Glutamatergic neuron (in vitro differentiated cells): ENCODE measurements at regions not wholly inside any gene's neighbourhood (a gene's known extent, or its start where the extent isn't known, plus 50 kb on each side); places are given as distances from the start of the nearest gene placed in this dataset.

ENCODE experiments used
- DNase-seq: peaks from one replicate; pipeline ENCODE4 v3.0.0; 2022
- H3K27ac Mint-ChIP-seq: one replicate; pipeline ENCODE4 v1.8.0; 2020; ENCODE audit warnings: mild to moderate bottlenecking, mixed read lengths, inconsistent platforms; ENCODE audit not compliant: unreplicated experiment
- H3K27me3 Mint-ChIP-seq: one replicate; pipeline ENCODE4 v1.8.0; 2020; ENCODE audit warnings: mild to moderate bottlenecking, moderate library complexity, mixed read lengths, inconsistent platforms; ENCODE audit not compliant: unreplicated experiment
- H3K36me3 Mint-ChIP-seq: one replicate; pipeline ENCODE4 v1.8.0; 2020; ENCODE audit warnings: mild to moderate bottlenecking, mixed read lengths, inconsistent platforms; ENCODE audit not compliant: unreplicated experiment
- H3K4me1 Mint-ChIP-seq: one replicate; pipeline ENCODE4 v1.8.0; 2020; ENCODE audit warnings: mild to moderate bottlenecking, low read depth, mixed read lengths, inconsistent platforms; ENCODE audit not compliant: unreplicated experiment
- H3K4me3 Mint-ChIP-seq: one replicate; pipeline ENCODE4 v1.8.0; 2020; ENCODE audit warnings: mild to moderate bottlenecking, mixed read lengths, inconsistent platforms; ENCODE audit not compliant: unreplicated experiment
- H3K9me3 Mint-ChIP-seq: one replicate; pipeline ENCODE4 v1.8.0; 2020; ENCODE audit warnings: mild to moderate bottlenecking, moderate library complexity, mixed read lengths, inconsistent platforms; ENCODE audit not compliant: unreplicated experiment
- TF ChIP-seq, protein P1 (sequence below): fragments of 200-600 bp; sonication (generic); IDR thresholded peaks from one replicate; pipeline ENCODE4 v1.5.0; 2021; ENCODE audit not compliant: partially characterized antibody, unreplicated experiment

DNA sequence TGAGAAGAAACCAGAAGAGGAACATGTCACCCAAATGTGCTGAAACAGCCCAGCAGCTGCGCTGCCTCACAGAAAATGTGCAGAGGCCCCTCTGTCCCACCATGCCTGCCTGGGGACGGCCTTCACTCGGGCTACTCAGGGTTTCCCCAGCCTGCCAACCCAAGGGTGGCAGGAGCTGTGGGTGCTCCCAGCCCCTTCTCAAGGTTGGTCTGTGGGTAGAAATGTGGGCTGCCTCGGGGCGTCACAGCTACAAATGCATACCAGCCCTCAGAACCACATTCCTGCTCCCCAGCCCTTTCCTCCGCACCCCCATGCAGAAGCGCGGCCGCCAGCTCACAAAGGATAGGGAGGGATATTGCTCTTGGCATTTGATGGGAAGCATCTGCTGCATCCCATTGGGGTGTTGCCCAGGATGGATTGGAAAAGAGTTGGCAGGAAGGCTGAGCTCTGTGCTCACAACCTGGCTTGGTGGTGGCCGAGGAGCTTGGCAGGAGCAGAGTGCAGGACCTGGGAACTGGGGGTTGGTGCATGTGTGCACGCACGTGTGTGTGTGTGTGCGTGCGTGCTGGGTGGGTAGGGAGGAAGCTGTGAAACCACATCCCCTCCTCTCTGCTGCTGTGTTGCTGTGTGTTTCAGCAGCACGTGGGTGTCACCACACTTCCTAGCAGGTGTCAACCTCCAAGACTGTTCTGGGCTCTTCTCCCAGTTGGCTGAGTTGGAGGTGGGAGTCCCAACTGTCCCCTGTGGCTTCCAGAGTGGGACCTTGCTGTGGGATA lies 304.4 kb downstream of the SEC14L1 start:
- Mint-ChIP-seq H3K9me3 (peaks cover 6% of the 10 kb centered on the region), H3K4me1 (peaks cover 43% of the 10 kb centered on the region), H3K27me3 (peaks cover 9% of the 10 kb centered on the region), H3K27ac (peak overlapping the region; percentile 84), H3K36me3 (no peaks in the 10 kb centered on the region), H3K4me3 (peak overlapping the region; percentile 81)
- no peak for DNase-seq
- TF ChIP-seq, protein P1, sequence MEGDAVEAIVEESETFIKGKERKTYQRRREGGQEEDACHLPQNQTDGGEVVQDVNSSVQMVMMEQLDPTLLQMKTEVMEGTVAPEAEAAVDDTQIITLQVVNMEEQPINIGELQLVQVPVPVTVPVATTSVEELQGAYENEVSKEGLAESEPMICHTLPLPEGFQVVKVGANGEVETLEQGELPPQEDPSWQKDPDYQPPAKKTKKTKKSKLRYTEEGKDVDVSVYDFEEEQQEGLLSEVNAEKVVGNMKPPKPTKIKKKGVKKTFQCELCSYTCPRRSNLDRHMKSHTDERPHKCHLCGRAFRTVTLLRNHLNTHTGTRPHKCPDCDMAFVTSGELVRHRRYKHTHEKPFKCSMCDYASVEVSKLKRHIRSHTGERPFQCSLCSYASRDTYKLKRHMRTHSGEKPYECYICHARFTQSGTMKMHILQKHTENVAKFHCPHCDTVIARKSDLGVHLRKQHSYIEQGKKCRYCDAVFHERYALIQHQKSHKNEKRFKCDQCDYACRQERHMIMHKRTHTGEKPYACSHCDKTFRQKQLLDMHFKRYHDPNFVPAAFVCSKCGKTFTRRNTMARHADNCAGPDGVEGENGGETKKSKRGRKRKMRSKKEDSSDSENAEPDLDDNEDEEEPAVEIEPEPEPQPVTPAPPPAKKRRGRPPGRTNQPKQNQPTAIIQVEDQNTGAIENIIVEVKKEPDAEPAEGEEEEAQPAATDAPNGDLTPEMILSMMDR = no peak

DNA sequence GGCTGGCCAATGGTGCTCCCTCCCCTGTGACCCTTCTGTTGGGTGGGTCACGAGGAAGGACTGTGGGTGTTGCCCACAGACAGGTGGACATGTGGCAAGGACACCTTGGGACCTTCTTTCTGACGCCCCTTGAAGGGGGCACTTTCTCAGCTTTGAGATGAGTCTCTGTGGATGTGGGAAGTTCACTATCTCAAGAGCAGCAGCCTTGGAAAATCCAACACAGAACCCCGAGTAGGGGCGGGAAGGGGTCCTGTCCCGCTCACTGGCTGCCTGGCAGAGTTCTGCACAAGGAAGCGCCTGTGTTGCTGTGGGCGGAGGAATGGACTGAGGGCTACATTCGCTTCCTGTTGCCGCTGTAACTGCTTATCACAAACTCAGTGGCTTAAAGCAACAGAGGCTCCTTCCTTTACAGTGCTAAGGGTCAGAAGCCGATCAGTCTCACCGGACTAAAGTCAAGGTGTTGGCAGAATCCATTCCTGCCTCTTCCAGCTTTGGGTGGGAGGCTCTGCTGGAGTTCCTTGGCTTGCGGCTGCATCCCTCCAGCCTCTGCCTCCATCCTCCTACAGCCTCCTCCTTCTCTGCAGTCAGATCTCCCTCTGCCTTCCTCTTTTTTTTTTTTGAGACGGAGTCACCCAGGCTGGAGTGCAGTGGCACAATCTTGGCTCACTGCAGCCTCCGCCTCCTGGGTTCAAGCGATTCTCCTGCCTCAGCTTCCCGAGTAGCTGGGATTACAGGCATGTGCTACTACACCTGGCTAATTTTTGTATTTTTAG lies 305.2 kb downstream of the SEC14L1 start:
- no peak for DNase-seq
- peaks cover 11% of the 10 kb centered on the region for H3K27me3 Mint-ChIP-seq
- H3K9me3 Mint-ChIP-seq = peaks cover 8% of the 10 kb centered on the region
- TF ChIP-seq, protein P1 = no peak
- no peak overlapping the region for H3K27ac Mint-ChIP-seq
- H3K4me1 Mint-ChIP-seq = peaks cover 37% of the 10 kb centered on the region
- no peak overlapping the region for H3K4me3 Mint-ChIP-seq
- H3K36me3 Mint-ChIP-seq = no peaks in the 10 kb centered on the region

DNA sequence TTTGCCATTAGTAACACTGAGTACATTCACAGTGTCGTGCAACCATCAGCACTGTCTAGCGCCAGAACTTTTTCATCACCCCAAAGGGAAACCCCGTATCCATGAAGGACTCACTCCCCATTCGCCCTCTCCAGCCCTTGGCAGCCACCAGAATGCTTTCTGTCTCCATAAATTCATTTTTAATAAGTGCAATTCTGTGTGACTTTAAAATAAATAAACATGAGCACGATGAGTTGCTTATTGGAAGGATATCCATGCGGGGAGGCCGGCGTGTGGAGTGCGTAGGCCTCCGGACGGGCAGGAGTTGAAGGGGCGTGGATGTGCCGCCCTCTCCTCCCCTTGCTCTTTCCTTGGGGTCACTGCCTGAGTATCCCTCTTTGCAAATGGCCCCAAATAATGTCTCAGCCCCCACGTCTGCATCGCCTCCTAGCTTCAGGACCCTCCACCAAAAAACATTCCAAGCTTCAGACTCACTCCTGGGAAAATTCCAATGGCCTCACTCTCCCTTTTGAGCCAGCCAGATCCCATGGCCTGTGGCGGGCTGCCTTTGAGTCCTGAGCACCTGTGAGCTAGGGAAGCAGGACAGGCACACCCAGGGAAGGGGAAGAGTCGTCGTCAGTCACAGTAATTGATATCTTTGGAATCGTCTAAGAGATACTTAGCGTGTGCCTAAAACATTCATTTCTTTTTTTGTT lies 306.3 kb downstream of the SEC14L1 start:
- Mint-ChIP-seq H3K4me3 (no peak overlapping the region), H3K4me1 (peaks cover 28% of the 10 kb centered on the region), H3K27ac (peak overlapping the region; percentile 22), H3K27me3 (peaks cover 18% of the 10 kb centered on the region), H3K36me3 (no peaks in the 10 kb centered on the region), H3K9me3 (peaks cover 13% of the 10 kb centered on the region)
- TF ChIP-seq, protein P1 = no peak
- no peak for DNase-seq

DNA sequence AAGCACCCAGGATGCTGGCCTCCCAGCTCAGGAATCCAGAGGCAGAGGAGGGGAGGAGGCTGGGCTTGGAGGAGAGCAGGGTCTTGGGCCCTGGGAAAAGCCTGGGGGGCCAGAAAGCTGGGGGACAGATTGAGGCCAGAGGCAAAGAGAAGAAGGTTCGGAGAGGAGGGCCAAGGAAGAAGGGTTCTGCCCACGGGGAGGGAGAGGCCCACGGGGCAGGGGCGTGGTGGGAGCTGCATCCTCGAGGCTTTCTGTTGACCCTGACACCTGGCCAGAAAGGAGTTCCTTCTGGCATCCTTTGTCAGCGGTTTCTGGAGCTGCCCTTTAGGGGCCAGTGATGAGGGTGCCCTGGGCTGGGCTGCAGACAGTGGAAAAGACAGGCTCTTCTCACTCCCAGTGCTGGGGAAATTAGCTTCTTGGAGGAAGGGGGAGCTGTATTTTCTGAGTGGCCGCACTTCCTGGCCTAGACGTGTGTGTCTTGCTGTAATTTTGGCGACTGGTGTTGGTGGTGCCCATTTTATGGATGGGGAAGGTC lies 308.7 kb downstream of the SEC14L1 start:
- Mint-ChIP-seq H3K4me3 (peak overlapping the region; percentile 98), H3K4me1 (peaks cover 31% of the 10 kb centered on the region), H3K27me3 (peaks cover 21% of the 10 kb centered on the region), H3K9me3 (peaks cover 21% of the 10 kb centered on the region), H3K36me3 (no peaks in the 10 kb centered on the region), H3K27ac (peak overlapping the region; percentile 99)
- no peak for DNase-seq
- TF ChIP-seq, protein P1 = no peak
